ENCODE measurements at regions not wholly inside any gene's neighbourhood (a gene's known extent, or its start where the extent isn't known, plus 50 kb on each side); places are given as distances from the start of the nearest gene placed in this dataset.

DNA sequence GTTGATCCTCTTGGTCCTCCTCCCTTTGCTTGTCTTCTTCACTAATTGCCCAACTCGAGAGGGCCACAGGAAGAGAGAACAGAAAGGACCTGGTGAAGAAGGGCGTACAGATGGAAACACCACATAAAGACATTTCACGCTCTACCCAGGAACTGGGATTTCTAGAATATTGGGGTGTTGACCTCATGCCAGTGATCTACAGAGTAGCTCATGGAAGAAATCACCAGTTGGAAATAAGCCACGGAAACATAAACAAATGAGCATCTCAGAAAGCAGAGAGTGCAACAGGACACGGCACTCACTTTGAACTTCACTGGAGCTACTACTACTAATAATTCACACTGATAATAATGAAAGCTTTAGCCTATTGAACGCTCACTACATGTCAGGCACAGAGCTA lies 84.6 kb upstream of the ARHGEF3 start:
- Histone ChIP-seq H3K9me3 (no peaks in the 10 kb centered on the region), H3K27ac (no peak overlapping the region), H3K4me3 (no peak overlapping the region), H3K4me2 (no peak overlapping the region), H3K4me1 (no peaks in the 10 kb centered on the region)
- 70% methylated on average over 6 of the region's 6 CpGs for WGBS (ENCODE audit: missing lambda C conversion rate)
- ChIA-PET POLR2A (no interaction called here), CTCF (no interaction called here)
- TF ChIP-seq CHD4 (IDR thresholded peaks at IDR 0.05; ENCODE audit: borderline replicate concordance), result no peak
- DNase-seq (ENCODE audit: low read depth in 1 of 2, low spot score in 1 of 2) (no peak), FAIRE-seq (no peak), ATAC-seq (no peak)

DNA sequence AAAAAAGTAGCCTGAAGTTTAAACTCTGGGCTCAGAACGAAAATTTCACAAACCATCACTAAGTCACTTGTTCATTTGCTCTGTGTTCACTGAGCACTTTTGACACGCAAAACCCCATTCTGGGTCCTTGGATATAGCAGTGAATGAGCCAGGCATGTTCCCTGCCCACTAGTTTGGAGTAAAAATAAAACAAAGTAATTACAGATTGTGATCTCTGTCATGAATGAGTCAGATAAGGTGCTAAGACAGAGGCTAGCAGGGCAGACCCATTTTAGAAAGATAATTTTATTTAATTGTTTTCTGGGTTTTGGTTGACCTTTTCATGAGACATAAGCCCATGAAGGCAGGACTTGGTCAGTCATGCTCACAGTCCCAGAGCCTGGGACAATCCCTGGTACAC lies 84.1 kb upstream of the ARHGEF3 start:
- CTCF ChIA-PET, result no interaction called here
- POLR2A ChIA-PET, result no interaction called here
- no peak overlapping the region for H3K27ac ChIP-seq
- ATAC-seq (no peak), DNase-seq (ENCODE audit: low read depth in 1 of 2, low spot score in 1 of 2) (no peak), FAIRE-seq (no peak)
- no peaks in the 10 kb centered on the region for H3K4me1 ChIP-seq
- H3K9me3 ChIP-seq, result no peaks in the 10 kb centered on the region
- H3K4me2 ChIP-seq, result no peak overlapping the region
- WGBS (ENCODE audit: missing lambda C conversion rate), result 86% methylated on average over 2 of the region's 2 CpGs
- H3K4me3 ChIP-seq, result no peak overlapping the region
- TF ChIP-seq RAD21 (conservative IDR thresholded peaks at IDR 0.05 in 1 of 2, IDR thresholded peaks at IDR 0.05 in 1 of 2) (no peak), CBX8 (IDR thresholded peaks at IDR 0.05) (no peak), NR3C1 (IDR thresholded peaks at IDR 0.05) (no peak), JUNB (IDR thresholded peaks at IDR 0.05) (no peak), FOXS1 (CRISPR knock-in tag; IDR thresholded peaks at IDR 0.05) (no peak), ZFP36 (IDR thresholded peaks at IDR 0.05; ENCODE audit: borderline replicate concordance, partially characterized antibody) (no peak), MAFK (IDR thresholded peaks at IDR 0.05; ENCODE audit: partially characterized antibody) (no peak), POLR2A (IDR thresholded peaks at IDR 0.05; ENCODE audit: low read length) (no peak), ZSCAN20 (CRISPR knock-in tag; IDR thresholded peaks at IDR 0.05) (no peak), MYC (IDR thresholded peaks at IDR 0.05; ENCODE audit: borderline replicate concordance, low read length) (no peak), NFE2L2 (conservative IDR thresholded peaks at IDR 0.05; ENCODE audit: low read length) (no peak), CHD2 (IDR thresholded peaks at IDR 0.05; ENCODE audit: low read length, partially characterized antibody) (no peak), SMC3 (IDR thresholded peaks at IDR 0.05) (no peak), HOXA7 (CRISPR knock-in tag; IDR thresholded peaks at IDR 0.05) (no peak)
- TF ChIP-seq, protein P1, sequence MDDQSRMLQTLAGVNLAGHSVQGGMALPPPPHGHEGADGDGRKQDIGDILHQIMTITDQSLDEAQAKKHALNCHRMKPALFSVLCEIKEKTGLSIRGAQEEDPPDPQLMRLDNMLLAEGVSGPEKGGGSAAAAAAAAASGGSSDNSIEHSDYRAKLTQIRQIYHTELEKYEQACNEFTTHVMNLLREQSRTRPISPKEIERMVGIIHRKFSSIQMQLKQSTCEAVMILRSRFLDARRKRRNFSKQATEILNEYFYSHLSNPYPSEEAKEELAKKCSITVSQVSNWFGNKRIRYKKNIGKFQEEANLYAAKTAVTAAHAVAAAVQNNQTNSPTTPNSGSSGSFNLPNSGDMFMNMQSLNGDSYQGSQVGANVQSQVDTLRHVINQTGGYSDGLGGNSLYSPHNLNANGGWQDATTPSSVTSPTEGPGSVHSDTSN (IDR thresholded peaks at IDR 0.05), result no peak
- TF ChIP-seq, protein P2, sequence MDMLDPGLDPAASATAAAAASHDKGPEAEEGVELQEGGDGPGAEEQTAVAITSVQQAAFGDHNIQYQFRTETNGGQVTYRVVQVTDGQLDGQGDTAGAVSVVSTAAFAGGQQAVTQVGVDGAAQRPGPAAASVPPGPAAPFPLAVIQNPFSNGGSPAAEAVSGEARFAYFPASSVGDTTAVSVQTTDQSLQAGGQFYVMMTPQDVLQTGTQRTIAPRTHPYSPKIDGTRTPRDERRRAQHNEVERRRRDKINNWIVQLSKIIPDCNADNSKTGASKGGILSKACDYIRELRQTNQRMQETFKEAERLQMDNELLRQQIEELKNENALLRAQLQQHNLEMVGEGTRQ (IDR thresholded peaks at IDR 0.05), result no peak
- TF ChIP-seq, protein P3, sequence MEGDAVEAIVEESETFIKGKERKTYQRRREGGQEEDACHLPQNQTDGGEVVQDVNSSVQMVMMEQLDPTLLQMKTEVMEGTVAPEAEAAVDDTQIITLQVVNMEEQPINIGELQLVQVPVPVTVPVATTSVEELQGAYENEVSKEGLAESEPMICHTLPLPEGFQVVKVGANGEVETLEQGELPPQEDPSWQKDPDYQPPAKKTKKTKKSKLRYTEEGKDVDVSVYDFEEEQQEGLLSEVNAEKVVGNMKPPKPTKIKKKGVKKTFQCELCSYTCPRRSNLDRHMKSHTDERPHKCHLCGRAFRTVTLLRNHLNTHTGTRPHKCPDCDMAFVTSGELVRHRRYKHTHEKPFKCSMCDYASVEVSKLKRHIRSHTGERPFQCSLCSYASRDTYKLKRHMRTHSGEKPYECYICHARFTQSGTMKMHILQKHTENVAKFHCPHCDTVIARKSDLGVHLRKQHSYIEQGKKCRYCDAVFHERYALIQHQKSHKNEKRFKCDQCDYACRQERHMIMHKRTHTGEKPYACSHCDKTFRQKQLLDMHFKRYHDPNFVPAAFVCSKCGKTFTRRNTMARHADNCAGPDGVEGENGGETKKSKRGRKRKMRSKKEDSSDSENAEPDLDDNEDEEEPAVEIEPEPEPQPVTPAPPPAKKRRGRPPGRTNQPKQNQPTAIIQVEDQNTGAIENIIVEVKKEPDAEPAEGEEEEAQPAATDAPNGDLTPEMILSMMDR (IDR thresholded peaks at IDR 0.05), result no peak

- ChIA-PET CTCF (interaction anchor here (0.6 kb wide), 1 partner anchor 759 kb away, joined by 3 read pairs; no protein-coding TSS in a partner anchor), POLR2A (no interaction called here)
- H3K9me3 ChIP-seq, result no peaks in the 10 kb centered on the region
- H3K27ac ChIP-seq, result no peak overlapping the region
- H3K4me3 ChIP-seq, result no peak overlapping the region
- ATAC-seq, result no peak
- H3K4me1 ChIP-seq, result no peaks in the 10 kb centered on the region
- no peak for DNase-seq (ENCODE audit: low read depth in 1 of 2, low spot score in 1 of 2)
- FAIRE-seq, result no peak
- TF ChIP-seq MAFK (IDR thresholded peaks at IDR 0.05; ENCODE audit: partially characterized antibody) (no peak), CBX2 (IDR thresholded peaks at IDR 0.05; ENCODE audit: borderline replicate concordance, low read depth) (no peak), ATOH8 (CRISPR knock-in tag; IDR thresholded peaks at IDR 0.05; ENCODE audit: low read depth) (no peak), RFX5 (IDR thresholded peaks at IDR 0.05) (no peak), KDM1A (IDR thresholded peaks at IDR 0.05; ENCODE audit: low read depth) (no peak), POLR2AphosphoS2 (conservative IDR thresholded peaks at IDR 0.05; ENCODE audit: low read length) (no peak), RAD21 (conservative IDR thresholded peaks at IDR 0.05 in 1 of 2, IDR thresholded peaks at IDR 0.05 in 1 of 2) (no peak), ZC3H11A (IDR thresholded peaks at IDR 0.05) (no peak), NPAS2 (CRISPR knock-in tag; IDR thresholded peaks at IDR 0.05; ENCODE audit: borderline replicate concordance) (no peak), PHF8 (IDR thresholded peaks at IDR 0.05; ENCODE audit: borderline replicate concordance, low read depth) (no peak), HDAC2 (IDR thresholded peaks at IDR 0.05) (no peak), JUN (IDR thresholded peaks at IDR 0.05) (no peak), FOSB (CRISPR knock-in tag; IDR thresholded peaks at IDR 0.05) (no peak), JUNB (IDR thresholded peaks at IDR 0.05) (no peak)
- TF ChIP-seq, protein P1 (IDR thresholded peaks at IDR 0.05), result no peak
- no peak overlapping the region for H3K4me2 ChIP-seq
Observed at GRCh38 chr3:56885453-56885852, 83.7 kb upstream of the ARHGEF3 start.
